ENCODE measurements at regions not wholly inside any gene's neighbourhood (a gene's known extent, or its start where the extent isn't known, plus 50 kb on each side); places are given as distances from the start of the nearest gene placed in this dataset.
A peak's percentile ranks its signal among the peaks of the same experiment; 100 is the strongest.

DNA sequence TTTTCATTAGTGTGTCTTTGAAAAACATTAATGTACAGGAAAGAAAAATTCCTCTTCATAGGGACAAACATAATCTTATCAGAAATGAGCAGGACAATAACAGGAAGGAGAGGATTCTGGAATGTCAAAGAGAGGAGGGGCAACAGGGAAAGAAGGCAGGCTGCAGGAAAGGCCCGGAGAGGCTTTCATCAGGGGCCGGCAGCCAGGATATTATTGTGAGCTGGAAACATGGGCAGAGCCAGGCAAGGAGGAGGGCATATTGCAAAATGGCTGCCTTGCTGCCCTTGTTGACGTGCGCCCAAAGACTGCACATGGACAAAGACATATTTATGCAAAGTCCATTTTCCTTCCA lies 433.7 kb downstream of the ETS1 start:
- no peaks in the 10 kb centered on the region for H3K36me3 ChIP-seq
- no peak overlapping the region for H3K4me3 ChIP-seq
- ATAC-seq (no peak), DNase-seq (no peak)
- peaks cover 0 to 7% of the 10 kb centered on the region in 2 donors for H3K4me1 ChIP-seq
- TF ChIP-seq, protein P1, sequence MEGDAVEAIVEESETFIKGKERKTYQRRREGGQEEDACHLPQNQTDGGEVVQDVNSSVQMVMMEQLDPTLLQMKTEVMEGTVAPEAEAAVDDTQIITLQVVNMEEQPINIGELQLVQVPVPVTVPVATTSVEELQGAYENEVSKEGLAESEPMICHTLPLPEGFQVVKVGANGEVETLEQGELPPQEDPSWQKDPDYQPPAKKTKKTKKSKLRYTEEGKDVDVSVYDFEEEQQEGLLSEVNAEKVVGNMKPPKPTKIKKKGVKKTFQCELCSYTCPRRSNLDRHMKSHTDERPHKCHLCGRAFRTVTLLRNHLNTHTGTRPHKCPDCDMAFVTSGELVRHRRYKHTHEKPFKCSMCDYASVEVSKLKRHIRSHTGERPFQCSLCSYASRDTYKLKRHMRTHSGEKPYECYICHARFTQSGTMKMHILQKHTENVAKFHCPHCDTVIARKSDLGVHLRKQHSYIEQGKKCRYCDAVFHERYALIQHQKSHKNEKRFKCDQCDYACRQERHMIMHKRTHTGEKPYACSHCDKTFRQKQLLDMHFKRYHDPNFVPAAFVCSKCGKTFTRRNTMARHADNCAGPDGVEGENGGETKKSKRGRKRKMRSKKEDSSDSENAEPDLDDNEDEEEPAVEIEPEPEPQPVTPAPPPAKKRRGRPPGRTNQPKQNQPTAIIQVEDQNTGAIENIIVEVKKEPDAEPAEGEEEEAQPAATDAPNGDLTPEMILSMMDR (IDR thresholded peaks at IDR 0.05) = no peak
- H3K27ac ChIP-seq = peak overlapping the region in 1 of 2 donors; percentile 25
- intact Hi-C loops (cut with DNase I) = loop anchor here in 1 of 2 donors (10.0 kb wide), 1 partner anchor 119 kb away; no protein-coding TSS in a partner anchor
- H3K27me3 ChIP-seq = no peaks in the 10 kb centered on the region
- no peaks in the 10 kb centered on the region for H3K9me3 ChIP-seq

DNA sequence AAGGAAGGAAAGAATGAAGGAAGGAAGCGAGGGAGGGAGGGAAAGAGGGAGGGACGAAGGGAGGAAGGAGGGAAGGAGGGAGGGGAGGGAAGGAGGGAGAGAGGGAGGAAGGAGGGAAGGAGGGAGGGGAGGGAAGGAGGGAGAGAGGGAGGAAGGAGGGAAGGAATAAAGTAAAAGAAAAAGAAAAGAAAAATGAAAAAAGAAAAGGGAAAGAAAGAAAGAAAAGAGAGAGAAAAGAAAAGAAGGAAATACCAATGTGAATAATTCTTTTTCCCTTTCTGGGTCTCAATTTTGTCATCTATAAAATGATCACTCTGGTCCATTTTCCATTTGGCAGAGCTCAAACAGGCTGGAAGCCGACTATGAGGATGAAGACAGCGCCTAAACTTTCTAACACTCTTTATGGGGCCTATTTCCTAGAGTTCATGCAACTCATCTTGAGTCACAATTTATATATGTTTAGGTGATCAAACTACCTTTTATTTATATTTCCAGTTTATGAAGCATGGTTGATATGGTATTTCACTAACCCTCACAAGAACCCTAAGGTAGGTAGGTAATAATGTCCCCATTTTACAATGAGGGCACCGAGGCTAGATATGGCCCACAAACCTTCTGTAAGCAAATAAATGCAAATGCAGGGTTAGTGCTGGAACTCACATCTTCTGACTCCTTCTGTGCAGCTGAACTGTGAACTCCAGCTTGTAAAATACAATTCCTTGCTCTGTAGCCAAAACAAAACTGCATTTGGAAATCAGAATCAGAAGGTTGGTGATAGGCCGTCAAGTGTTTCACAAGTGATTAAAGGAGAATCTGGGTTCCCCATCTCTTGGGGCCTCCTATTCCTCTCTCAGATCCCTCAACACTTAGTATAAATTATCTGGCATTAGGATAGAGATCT lies 434.3 kb downstream of the ETS1 start:
- intact Hi-C loops (cut with DNase I) = loop anchor here in 1 of 2 donors (10.0 kb wide), 1 partner anchor 118 kb away; no protein-coding TSS in a partner anchor
- H3K4me3 ChIP-seq = no peak overlapping the region
- no peak for DNase-seq
- no peak for ATAC-seq
- no peaks in the 10 kb centered on the region for H3K36me3 ChIP-seq
- no peaks in the 10 kb centered on the region for H3K9me3 ChIP-seq
- peak overlapping the region in 1 of 2 donors; percentile 25 for H3K27ac ChIP-seq
- TF ChIP-seq, protein P1 (IDR thresholded peaks at IDR 0.05) = no peak
- H3K4me1 ChIP-seq = peaks cover 0 to 2% of the 10 kb centered on the region in 2 donors
- no peaks in the 10 kb centered on the region for H3K27me3 ChIP-seq

DNA sequence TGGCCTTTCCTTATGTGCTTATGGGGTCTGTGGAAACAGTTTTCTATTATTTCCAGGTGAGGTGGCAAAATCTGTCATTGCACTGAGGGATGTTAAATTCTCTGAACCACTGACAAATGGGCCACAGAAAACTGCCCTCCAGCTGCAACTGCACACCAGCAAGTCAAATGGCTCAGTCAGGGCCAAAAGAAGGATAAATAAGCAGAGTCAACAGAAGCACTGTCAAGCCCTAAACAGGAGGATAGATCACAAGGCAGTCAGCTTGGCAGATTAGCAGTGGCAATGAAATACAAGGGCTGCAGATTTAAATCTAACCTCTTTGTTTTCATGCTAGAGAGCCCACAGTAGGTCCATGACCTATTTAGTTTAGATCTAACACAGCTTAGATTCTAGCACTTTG lies 435.6 kb downstream of the ETS1 start:
- Histone ChIP-seq H3K9me3 (no peaks in the 10 kb centered on the region), H3K4me1 (peaks cover 0 to 4% of the 10 kb centered on the region in 2 donors), H3K36me3 (no peaks in the 10 kb centered on the region), H3K27ac (no peak overlapping the region), H3K27me3 (no peaks in the 10 kb centered on the region), H3K4me3 (no peak overlapping the region)
- ATAC-seq (no peak), DNase-seq (no peak)
- TF ChIP-seq, protein P1 (IDR thresholded peaks at IDR 0.05) = no peak
- intact Hi-C loops (cut with DNase I) = loop anchor here in 1 of 2 donors (10.0 kb wide), 1 partner anchor 117 kb away; no protein-coding TSS in a partner anchor

DNA sequence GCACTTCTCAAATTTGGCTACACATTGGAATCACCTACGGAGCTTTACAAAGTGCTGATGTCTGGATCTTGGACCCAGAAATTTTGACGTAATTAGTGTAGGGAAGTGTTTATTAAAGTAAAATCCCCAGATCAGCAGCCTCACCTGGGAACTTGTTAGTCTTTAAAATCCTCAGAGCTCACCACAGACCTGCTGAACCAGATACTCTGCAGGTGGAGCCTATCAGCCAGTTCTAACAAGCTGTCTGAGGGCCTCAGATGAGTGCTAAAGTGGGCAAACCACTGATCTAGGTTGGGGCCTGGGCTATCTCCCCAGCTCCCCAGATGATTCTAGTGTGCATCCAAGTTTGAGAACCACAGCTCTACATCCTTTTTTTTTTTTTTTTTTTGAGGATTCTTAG lies 436.0 kb downstream of the ETS1 start:
- H3K27ac ChIP-seq = no peak overlapping the region
- no peaks in the 10 kb centered on the region for H3K36me3 ChIP-seq
- H3K9me3 ChIP-seq = no peaks in the 10 kb centered on the region
- ATAC-seq (no peak), DNase-seq (no peak)
- H3K4me3 ChIP-seq = no peak overlapping the region
- H3K27me3 ChIP-seq = no peaks in the 10 kb centered on the region
- TF ChIP-seq, protein P1 (IDR thresholded peaks at IDR 0.05) = no peak
- H3K4me1 ChIP-seq = peaks cover 0 to 4% of the 10 kb centered on the region in 2 donors
- intact Hi-C loops (cut with DNase I) = loop anchor here in 1 of 2 donors (10.0 kb wide), 1 partner anchor 117 kb away; no protein-coding TSS in a partner anchor

DNA sequence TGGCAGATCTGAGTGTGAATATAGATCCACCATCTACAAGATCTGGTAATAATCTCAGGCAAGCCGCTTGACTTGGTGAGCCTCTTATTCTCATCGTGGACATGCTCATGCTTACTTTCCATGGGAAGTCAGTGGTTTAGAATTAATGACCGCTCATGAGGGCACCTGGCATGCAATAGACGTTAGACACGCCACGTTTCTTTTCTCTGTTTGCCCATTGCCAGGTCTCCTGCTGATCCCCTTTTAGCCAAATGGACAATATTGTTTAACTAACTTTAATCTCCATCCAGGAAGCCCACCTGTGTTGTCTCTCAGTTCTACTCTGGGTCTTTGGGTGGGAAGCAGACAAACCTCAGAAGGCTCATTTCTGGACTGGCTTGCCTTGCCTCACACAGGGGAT lies 439.1 kb downstream of the ETS1 start:
- H3K27me3 ChIP-seq = no peaks in the 10 kb centered on the region
- intact Hi-C loops (cut with DNase I) = no loop called here
- TF ChIP-seq, protein P1 (IDR thresholded peaks at IDR 0.05) = no peak
- H3K9me3 ChIP-seq = no peaks in the 10 kb centered on the region
- no peak for DNase-seq
- no peak overlapping the region for H3K27ac ChIP-seq
- peaks cover 0 to 4% of the 10 kb centered on the region in 2 donors for H3K4me1 ChIP-seq
- no peak overlapping the region for H3K4me3 ChIP-seq
- no peak for ATAC-seq
- H3K36me3 ChIP-seq = no peaks in the 10 kb centered on the region
